Smooth muscle cell (in vitro differentiated cells): ENCODE measurements at regions not wholly inside any gene's neighbourhood (a gene's known extent, or its start where the extent isn't known, plus 50 kb on each side); places are given as distances from the start of the nearest gene placed in this dataset.

Experiments
- DNase-seq: peaks from one replicate; lab custom pipeline; 2025; ENCODE audit not compliant: unreplicated experiment; lab: John Stamatoyannopoulos, UW
- H2AFZ ChIP-seq: fragments of 200-600 bp; sonication (generic); 2 replicates; pipeline ENCODE4 v1.6.0; 2016; ENCODE audit warnings: antibody characterized with exemption, low read depth, mild to moderate bottlenecking
- H3F3A ChIP-seq: fragments of 200-600 bp; sonication (generic); 2 replicates; pipeline ENCODE4 v1.6.0; 2017; ENCODE audit warnings: antibody characterized with exemption, low read depth
- H3K27ac ChIP-seq: fragments of 200-600 bp; sonication (generic); 2 replicates; pipeline ENCODE4 v1.5.1; 2016; ENCODE audit warnings: low read depth, mild to moderate bottlenecking
- H3K27me3 ChIP-seq: fragments of 200-600 bp; sonication (generic); 2 replicates; pipeline ENCODE4 v1.6.1; 2016; ENCODE audit warnings: low read depth, mild to moderate bottlenecking
- H3K36me3 ChIP-seq: fragments of 200-600 bp; sonication (generic); 2 replicates; pipeline ENCODE4 v1.5.1; 2016; ENCODE audit warnings: low read depth
- H3K4me1 ChIP-seq: fragments of 200-600 bp; sonication (generic); 2 replicates; pipeline ENCODE4 v1.5.1; 2016; ENCODE audit warnings: low read depth
- H3K4me2 ChIP-seq: fragments of 200-600 bp; sonication (generic); 2 replicates; pipeline ENCODE4 v1.6.0; 2016; ENCODE audit warnings: mild to moderate bottlenecking
- H3K4me3 ChIP-seq: fragments of 200-600 bp; sonication (generic); 2 replicates; pipeline ENCODE4 v1.5.1; 2016; ENCODE audit warnings: mild to moderate bottlenecking
- H3K79me2 ChIP-seq: fragments of 200-600 bp; sonication (generic); 2 replicates; pipeline ENCODE4 v1.6.0; 2016; ENCODE audit warnings: low read depth, mild to moderate bottlenecking
- H3K9ac ChIP-seq: fragments of 200-600 bp; sonication (generic); 2 replicates; pipeline ENCODE4 v1.6.0; 2016; ENCODE audit warnings: low read depth
- H3K9me3 ChIP-seq: fragments of 200-600 bp; sonication (generic); replicated peaks from 2 replicates; pipeline ENCODE4 v1.5.1; 2016; ENCODE audit warnings: low read depth
- H4K20me1 ChIP-seq: fragments of 200-600 bp; sonication (generic); 2 replicates; pipeline ENCODE4 v1.6.0; 2016; ENCODE audit warnings: low read depth
- WGBS: methylation state at CpG from one replicate; pipeline ENCODE4 v1.1.7; 2016; ENCODE audit warnings: low lambda C conversion rate; 5-methylcytosine and 5-hydroxymethylcytosine counted together
- TF ChIP-seq, protein P1 (sequence below): fragments of 200-600 bp; sonication (generic); IDR thresholded peaks from 2 replicates; pipeline ENCODE4 v1.5.1; 2017; ENCODE audit warnings: borderline replicate concordance, mild to moderate bottlenecking, antibody characterized with exemption; ENCODE audit not compliant: insufficient read depth, poor library complexity, severe bottlenecking

DNA sequence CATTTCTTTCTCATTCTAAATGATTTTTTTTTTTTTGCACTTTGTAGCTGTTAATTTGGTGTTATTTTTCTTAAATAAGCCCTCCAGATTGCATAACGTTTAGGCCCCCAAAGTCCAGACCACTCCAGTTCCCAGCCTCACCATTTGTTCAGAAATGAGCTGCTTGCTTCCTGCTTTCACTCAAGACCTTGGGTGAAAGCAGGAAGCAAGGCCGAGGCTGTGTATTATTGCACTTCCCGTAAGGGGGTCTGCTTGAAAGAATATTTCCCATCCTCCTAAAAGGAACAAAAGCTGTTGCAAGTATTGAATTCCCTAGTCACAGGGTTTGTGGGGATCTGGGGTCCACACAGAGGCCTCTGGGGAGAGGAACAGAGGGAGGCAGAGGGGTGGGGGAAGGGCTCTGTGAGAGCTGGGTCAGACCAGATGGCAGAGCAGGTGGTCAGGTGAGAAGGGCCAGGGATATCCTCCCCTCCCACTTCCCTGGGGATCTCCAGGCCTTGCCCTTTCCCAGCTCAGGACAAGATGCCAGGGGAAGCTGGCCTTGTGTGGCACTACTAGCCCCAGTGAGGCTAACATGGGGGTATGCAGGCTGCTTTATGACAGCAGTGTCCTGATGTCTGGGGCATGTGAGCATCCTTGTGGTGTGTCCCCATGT lies 51.6 kb upstream of the MYEOV start:
- Histone ChIP-seq H3K79me2 (no peaks in the 10 kb centered on the region), H4K20me1 (no peaks in the 10 kb centered on the region), H3K9ac (no peak overlapping the region), H2AFZ (no peak overlapping the region), H3K27me3 (no peaks in the 10 kb centered on the region), H3K9me3 (no peaks in the 10 kb centered on the region), H3K4me3 (no peak overlapping the region), H3K36me3 (no peaks in the 10 kb centered on the region), H3K27ac (no peak overlapping the region), H3K4me2 (no peak overlapping the region), H3F3A (no peaks in the 10 kb centered on the region), H3K4me1 (no peaks in the 10 kb centered on the region)
- WGBS: 81% methylated on average over 3 of the region's 3 CpGs
- TF ChIP-seq, protein P1, sequence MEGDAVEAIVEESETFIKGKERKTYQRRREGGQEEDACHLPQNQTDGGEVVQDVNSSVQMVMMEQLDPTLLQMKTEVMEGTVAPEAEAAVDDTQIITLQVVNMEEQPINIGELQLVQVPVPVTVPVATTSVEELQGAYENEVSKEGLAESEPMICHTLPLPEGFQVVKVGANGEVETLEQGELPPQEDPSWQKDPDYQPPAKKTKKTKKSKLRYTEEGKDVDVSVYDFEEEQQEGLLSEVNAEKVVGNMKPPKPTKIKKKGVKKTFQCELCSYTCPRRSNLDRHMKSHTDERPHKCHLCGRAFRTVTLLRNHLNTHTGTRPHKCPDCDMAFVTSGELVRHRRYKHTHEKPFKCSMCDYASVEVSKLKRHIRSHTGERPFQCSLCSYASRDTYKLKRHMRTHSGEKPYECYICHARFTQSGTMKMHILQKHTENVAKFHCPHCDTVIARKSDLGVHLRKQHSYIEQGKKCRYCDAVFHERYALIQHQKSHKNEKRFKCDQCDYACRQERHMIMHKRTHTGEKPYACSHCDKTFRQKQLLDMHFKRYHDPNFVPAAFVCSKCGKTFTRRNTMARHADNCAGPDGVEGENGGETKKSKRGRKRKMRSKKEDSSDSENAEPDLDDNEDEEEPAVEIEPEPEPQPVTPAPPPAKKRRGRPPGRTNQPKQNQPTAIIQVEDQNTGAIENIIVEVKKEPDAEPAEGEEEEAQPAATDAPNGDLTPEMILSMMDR: no peak
- no peak for DNase-seq

DNA sequence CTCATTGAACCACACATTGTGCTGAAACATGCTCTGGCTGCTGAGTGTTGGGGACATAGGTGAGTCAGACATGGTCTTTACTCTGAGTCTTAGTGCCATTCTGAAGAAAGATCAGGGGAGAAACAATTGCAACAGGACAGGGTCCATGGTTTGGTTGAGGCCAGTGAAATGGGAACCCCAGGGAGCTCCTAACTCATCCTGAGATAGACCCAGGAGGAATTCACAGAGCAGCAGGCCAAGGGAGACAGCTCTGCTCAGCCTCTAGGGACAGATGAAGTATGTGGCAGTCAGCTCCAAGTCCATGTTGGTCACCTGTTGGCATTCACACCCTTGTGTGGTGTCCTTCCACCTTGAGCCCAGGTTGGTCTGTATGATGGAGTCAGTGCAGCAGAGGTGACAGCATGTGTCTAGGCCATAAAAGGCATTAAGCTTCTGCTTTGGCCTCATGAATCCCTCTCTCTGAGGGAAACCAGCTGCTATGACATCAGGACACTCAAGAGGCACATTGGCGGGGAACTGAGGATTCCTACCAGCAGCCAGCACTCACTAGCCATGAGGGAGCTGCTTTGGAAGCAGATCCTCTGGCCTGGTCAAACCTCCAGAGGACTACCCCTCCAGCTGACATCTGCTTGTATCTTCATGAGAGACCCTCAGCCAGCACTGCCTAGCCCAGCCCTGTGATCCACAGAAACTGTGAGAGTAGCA lies 50.3 kb upstream of the MYEOV start:
- Histone ChIP-seq H2AFZ (no peak overlapping the region), H3K4me3 (no peak overlapping the region), H3K36me3 (no peaks in the 10 kb centered on the region), H3K27me3 (peaks cover 6% of the 10 kb centered on the region), H3F3A (no peaks in the 10 kb centered on the region), H3K79me2 (no peaks in the 10 kb centered on the region), H3K4me1 (no peaks in the 10 kb centered on the region), H3K9ac (no peak overlapping the region), H4K20me1 (no peaks in the 10 kb centered on the region), H3K27ac (no peak overlapping the region), H3K4me2 (no peak overlapping the region), H3K9me3 (no peaks in the 10 kb centered on the region)
- no peak for DNase-seq
- TF ChIP-seq, protein P1: no peak
- 93% methylated on average over 1 of the region's 1 CpG for WGBS
